ENCODE measurements at regions not wholly inside any gene's neighbourhood (a gene's known extent, or its start where the extent isn't known, plus 50 kb on each side); places are given as distances from the start of the nearest gene placed in this dataset.

DNA sequence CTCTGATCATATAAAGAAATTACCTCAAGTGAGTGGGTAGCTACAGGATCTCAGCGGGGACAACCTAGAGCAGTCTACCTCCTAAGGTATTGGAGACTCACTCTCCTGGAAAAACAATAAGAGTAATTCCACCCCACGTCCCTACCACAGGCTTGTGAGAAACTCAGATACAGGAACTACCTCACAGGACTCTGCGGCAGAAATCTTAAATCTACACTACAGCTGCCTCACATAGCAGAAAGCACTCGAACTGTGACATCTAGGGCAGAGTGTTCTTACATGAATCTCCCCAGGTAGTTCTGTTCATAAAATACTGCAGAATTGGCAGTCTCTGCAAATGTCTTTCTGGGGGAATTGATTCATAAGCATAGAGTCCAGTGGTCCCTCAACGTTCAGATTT, 382.9 kb upstream of the IL12A start:
- Histone ChIP-seq H3K79me2 (ENCODE audit: insufficient read depth, low read depth, low read length) (no peaks in the 10 kb centered on the region), H3K4me1 (ENCODE audit: insufficient read depth, low read length, poor library complexity, severe bottlenecking) (no peaks in the 10 kb centered on the region), H3K9me2 (ENCODE audit: insufficient read depth, low read length) (no peaks in the 10 kb centered on the region), H2AFZ (ENCODE audit: low read length) (no peak overlapping the region), H3K9me3 (ENCODE audit: low read length) (peaks cover 1% of the 10 kb centered on the region; the same call in 1 of the 2 replicates), H3K36me3 (ENCODE audit: insufficient read depth, low read length) (no peaks in the 10 kb centered on the region), H3K4me2 (ENCODE audit: low read length) (no peak overlapping the region), H3K27ac (ENCODE audit: low read depth, low read length, poor library complexity, severe bottlenecking) (no peak overlapping the region), H3K4me3 (ENCODE audit: low read depth, low read length, poor library complexity, severe bottlenecking) (no peak overlapping the region), H4K20me1 (ENCODE audit: insufficient read depth, low read length) (no peaks in the 10 kb centered on the region)
- ChIA-PET CTCF (ENCODE audit: unreplicated experiment) (no interaction called here), POLR2A (interaction anchor here (0.6 kb wide), 1 partner anchor 23 kb away, joined by 3 read pairs; no protein-coding TSS in a partner anchor)
- no TSS peak for BruUV-seq (replicated peaks)
- TF ChIP-seq EZH2phosphoT487 (IDR thresholded peaks at IDR 0.05; ENCODE audit: borderline replicate concordance, low read depth, low read length) (no peak), CTCF (conservative IDR thresholded peaks at IDR 0.05; ENCODE audit: low read length) (no peak)
- intact Hi-C loops (cut with micrococcal nuclease; ENCODE audit: unreplicated experiment): no loop called here
- DNase-seq (ENCODE audit: low spot score): no peak

GRCh38 chr3:159607856-159608255, 380.8 kb upstream of the IL12A start:
- no peak overlapping the region for H3K4me2 ChIP-seq (ENCODE audit: low read length)

GRCh38 chr3:159608311-159608710, 380.3 kb upstream of the IL12A start:
- TF ChIP-seq EZH2phosphoT487 (IDR thresholded peaks at IDR 0.05; ENCODE audit: borderline replicate concordance, low read depth, low read length) (no peak), CTCF (conservative IDR thresholded peaks at IDR 0.05; ENCODE audit: low read length) (no peak)
- no peak for DNase-seq (ENCODE audit: low spot score)
- Histone ChIP-seq H3K4me1 (ENCODE audit: insufficient read depth, low read length, poor library complexity, severe bottlenecking) (no peaks in the 10 kb centered on the region), H3K79me2 (ENCODE audit: insufficient read depth, low read depth, low read length) (no peaks in the 10 kb centered on the region), H2AFZ (ENCODE audit: low read length) (no peak overlapping the region), H3K36me3 (ENCODE audit: insufficient read depth, low read length) (no peaks in the 10 kb centered on the region), H4K20me1 (ENCODE audit: insufficient read depth, low read length) (no peaks in the 10 kb centered on the region), H3K4me3 (ENCODE audit: low read depth, low read length, poor library complexity, severe bottlenecking) (no peak overlapping the region), H3K9me2 (ENCODE audit: insufficient read depth, low read length) (no peaks in the 10 kb centered on the region), H3K9me3 (ENCODE audit: low read length) (no peaks in the 10 kb centered on the region), H3K27ac (ENCODE audit: low read depth, low read length, poor library complexity, severe bottlenecking) (no peak overlapping the region), H3K4me2 (ENCODE audit: low read length) (no peak overlapping the region)
- POLR2A ChIA-PET: no interaction called here
- intact Hi-C loops (cut with micrococcal nuclease; ENCODE audit: unreplicated experiment): no loop called here
- no TSS peak for BruUV-seq (replicated peaks)
- CTCF ChIA-PET (ENCODE audit: unreplicated experiment): no interaction called here

More at GRCh38 chr3:159607856-159608255, 380.8 kb upstream of the IL12A start:
- no peak for DNase-seq (ENCODE audit: low spot score)
- Histone ChIP-seq H3K9me3 (ENCODE audit: low read length) (no peaks in the 10 kb centered on the region), H3K9me2 (ENCODE audit: insufficient read depth, low read length) (no peaks in the 10 kb centered on the region), H3K36me3 (ENCODE audit: insufficient read depth, low read length) (no peaks in the 10 kb centered on the region), H3K79me2 (ENCODE audit: insufficient read depth, low read depth, low read length) (no peaks in the 10 kb centered on the region), H3K27ac (ENCODE audit: low read depth, low read length, poor library complexity, severe bottlenecking) (no peak overlapping the region), H4K20me1 (ENCODE audit: insufficient read depth, low read length) (no peaks in the 10 kb centered on the region), H3K4me3 (ENCODE audit: low read depth, low read length, poor library complexity, severe bottlenecking) (no peak overlapping the region), H2AFZ (ENCODE audit: low read length) (no peak overlapping the region), H3K4me1 (ENCODE audit: insufficient read depth, low read length, poor library complexity, severe bottlenecking) (no peaks in the 10 kb centered on the region)
- POLR2A ChIA-PET: no interaction called here
- TF ChIP-seq EZH2phosphoT487 (IDR thresholded peaks at IDR 0.05; ENCODE audit: borderline replicate concordance, low read depth, low read length): no peak
- no peak for TF ChIP-seq CTCF (conservative IDR thresholded peaks at IDR 0.05; ENCODE audit: low read length)
- CTCF ChIA-PET (ENCODE audit: unreplicated experiment): no interaction called here
- BruUV-seq (replicated peaks): no TSS peak
- intact Hi-C loops (cut with micrococcal nuclease; ENCODE audit: unreplicated experiment): no loop called here

All from OCI-LY7 (cell line).